ENCODE measurements at regions not wholly inside any gene's neighbourhood (a gene's known extent, or its start where the extent isn't known, plus 50 kb on each side); places are given as distances from the start of the nearest gene placed in this dataset.

- TF ChIP-seq SIN3A (conservative IDR thresholded peaks at IDR 0.05 in 1 of 2, IDR thresholded peaks at IDR 0.05 in 1 of 2; ENCODE audit: low read depth in 1 of 2, low read length in 2 of 2): no peak
- no peak for TF ChIP-seq SP2 (IDR thresholded peaks at IDR 0.05; ENCODE audit: low read length)
- no peak for TF ChIP-seq RXRA (IDR thresholded peaks at IDR 0.05; ENCODE audit: insufficient read depth, low read depth, low read length)
- TF ChIP-seq YY1 (IDR thresholded peaks at IDR 0.05; ENCODE audit: low read depth, low read length): no peak
- TF ChIP-seq KDM1A (IDR thresholded peaks at IDR 0.05; ENCODE audit: borderline replicate concordance, low read length): no peak
Observed at GRCh38 chr5:102654559-102655349, 100.4 kb upstream of the PAM start (continued).
